Small intestine (tissue), 7 donors: ENCODE measurements at regions not wholly inside any gene's neighbourhood (a gene's known extent, or its start where the extent isn't known, plus 50 kb on each side); places are given as distances from the start of the nearest gene placed in this dataset.
"Not testable (repeated sequence)": the region's sequence is repeated elsewhere in the genome, so short reads cannot be mapped to it uniquely, and the experiment has no call there.

Experiments used
- DNase-seq, 2 donors: peaks; one replicate each; pipeline versions ENCODE4 v3.0.0 to v3.0.0-alpha.2; 2013
- FAIRE-seq: peaks from 2 replicates; lab custom pipeline; 2012; peaks lifted over from hg19 to GRCh38; lab: Jason Lieb, UNC
- H3K27ac ChIP-seq, 3 donors: one replicate each; pipeline ENCODE4 v1.5.1; 2013; ENCODE audit warnings: low read length in 2 of 3, mild to moderate bottlenecking in 2 of 3, control low read depth in 1 of 3, inconsistent platforms in 1 of 3, low read depth in 1 of 3, moderate library complexity in 1 of 3
- H3K27me3 ChIP-seq, 3 donors: one replicate each; pipeline ENCODE4 v1.6.1; 2013; ENCODE audit warnings: low read length in 3 of 3, inconsistent platforms in 1 of 3; ENCODE audit not compliant: control insufficient read depth in 3 of 3, insufficient read depth in 3 of 3
- H3K36me3 ChIP-seq, 3 donors: one replicate each; pipeline ENCODE4 v1.6.1; 2013; ENCODE audit warnings: low read length in 3 of 3, inconsistent platforms in 1 of 3, low read depth in 1 of 3, mild to moderate bottlenecking in 1 of 3, moderate library complexity in 1 of 3; ENCODE audit not compliant: control insufficient read depth in 3 of 3, insufficient read depth in 2 of 3
- H3K4me1 ChIP-seq, 3 donors: one replicate each; pipeline ENCODE4 v1.6.1; 2013; ENCODE audit warnings: low read length in 2 of 3, inconsistent platforms in 1 of 3, low read depth in 1 of 3, mild to moderate bottlenecking in 1 of 3, moderate library complexity in 1 of 3; ENCODE audit not compliant: control insufficient read depth in 3 of 3, insufficient read depth in 2 of 3
- H3K4me3 ChIP-seq, 3 donors: one replicate each; pipeline ENCODE4 v1.5.1; 2013; ENCODE audit warnings: low read length in 3 of 3, control low read depth in 1 of 3, inconsistent platforms in 1 of 3, low read depth in 1 of 3, mild to moderate bottlenecking in 1 of 3, moderate library complexity in 1 of 3
- H3K9me3 ChIP-seq, 2 donors: one replicate each; pipeline ENCODE4 v1.6.1; 2013; ENCODE audit warnings: low read depth in 1 of 2, low read length in 1 of 2; ENCODE audit not compliant: control insufficient read depth in 2 of 2, insufficient read depth in 1 of 2
- WGBS, 3 donors: extraction: QIAGEN DNeasy Blood & Tissue Kit; methylation state at CpG; one replicate each; pipeline ENCODE4 v1.1.7; 2013; 5-methylcytosine and 5-hydroxymethylcytosine counted together
- donor health status: healthy with polysubstance abuse.
- donor health status: control.
- donor health status: control.
- donor health status: Bipolar disorder and iron deficiency.
- donor health status: healthy.

DNA sequence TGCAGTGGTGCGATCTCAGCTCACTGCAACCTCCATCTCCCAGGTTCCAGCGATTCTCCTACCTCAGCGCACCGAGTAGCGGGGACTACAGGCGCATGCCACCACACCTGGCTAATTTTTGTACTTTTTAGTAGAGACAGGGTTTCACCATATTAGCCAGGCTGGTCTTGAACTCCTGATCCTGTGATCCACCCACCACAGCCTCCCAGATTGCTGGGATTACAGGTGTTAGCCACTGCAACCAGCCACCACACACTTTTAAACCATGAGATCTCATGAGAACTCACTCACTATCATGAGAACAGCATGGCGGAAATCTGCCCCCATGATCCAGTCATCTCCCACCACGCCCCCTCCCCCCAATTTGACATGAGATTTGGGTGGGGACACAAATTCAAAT lies 636.9 kb downstream of the MCTP2 start:
- not testable (repeated sequence) for H3K9me3 ChIP-seq, H3K27me3 ChIP-seq, DNase-seq, H3K27ac ChIP-seq, H3K4me1 ChIP-seq, H3K4me3 ChIP-seq, H3K36me3 ChIP-seq, FAIRE-seq
- 83 to 86% (median 84%) methylated on average over 8 of the region's 8 CpGs for WGBS, 3 donors

DNA sequence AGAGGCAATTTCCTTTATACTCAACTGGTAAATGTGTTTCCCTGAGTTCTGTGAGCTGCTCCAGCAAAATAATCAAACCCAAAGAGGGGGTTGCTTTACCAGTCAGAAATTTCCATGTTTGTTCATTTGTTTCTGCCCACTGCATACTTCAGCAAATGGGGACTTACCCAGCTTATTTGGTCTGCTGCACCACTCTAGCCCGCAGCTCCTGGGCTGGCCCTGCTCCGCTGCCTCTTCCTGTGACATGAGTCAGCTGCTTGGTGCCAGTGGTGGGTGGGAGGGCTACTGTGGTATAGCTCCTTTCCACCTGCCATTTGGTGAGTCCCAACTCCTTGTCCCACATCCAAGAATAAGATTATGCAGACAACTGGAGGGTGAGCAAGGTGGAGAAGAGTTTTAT lies 644.2 kb downstream of the MCTP2 start:
- FAIRE-seq, result no peak
- Histone ChIP-seq H3K27ac (no peak overlapping the region), H3K4me3 (no peak overlapping the region), H3K27me3 (no peaks in the 10 kb centered on the region), H3K4me1 (no peaks in the 10 kb centered on the region), H3K36me3 (no peaks in the 10 kb centered on the region), H3K9me3 (peaks cover 0 to 10% of the 10 kb centered on the region in 2 donors)
- WGBS, 3 donors, result 85 to 92% (median 88%) methylated on average over 2 of the region's 2 CpGs
- no peak for DNase-seq

DNA sequence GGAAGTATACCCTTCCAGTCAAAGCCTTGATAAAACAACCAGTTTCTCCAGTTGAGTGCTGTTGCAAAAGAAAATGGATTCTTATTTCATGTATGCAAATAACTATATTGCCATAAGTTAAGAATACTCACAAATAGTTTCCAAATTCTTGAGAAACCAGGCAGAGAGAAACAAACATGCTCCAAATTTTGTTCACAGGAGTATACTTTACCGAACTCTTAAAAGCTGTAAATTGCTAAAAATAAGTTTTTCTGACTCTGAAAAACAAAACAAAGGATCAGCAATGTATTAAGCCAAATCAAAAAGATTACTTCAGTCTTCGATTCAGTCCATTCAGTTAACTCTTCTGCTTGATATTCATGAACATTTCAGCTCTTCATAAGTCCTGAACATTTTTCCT lies 646.5 kb downstream of the MCTP2 start:
- no peak overlapping the region for H3K27ac ChIP-seq
- H3K27me3 ChIP-seq, result no peaks in the 10 kb centered on the region
- DNase-seq, result no peak
- no peaks in the 10 kb centered on the region for H3K36me3 ChIP-seq
- H3K4me3 ChIP-seq, result no peak overlapping the region
- 63 to 86% (median 81%) methylated on average over 2 of the region's 2 CpGs for WGBS, 3 donors
- H3K9me3 ChIP-seq, result peaks cover 0 to 18% of the 10 kb centered on the region in 2 donors
- FAIRE-seq, result no peak
- H3K4me1 ChIP-seq, result no peaks in the 10 kb centered on the region

DNA sequence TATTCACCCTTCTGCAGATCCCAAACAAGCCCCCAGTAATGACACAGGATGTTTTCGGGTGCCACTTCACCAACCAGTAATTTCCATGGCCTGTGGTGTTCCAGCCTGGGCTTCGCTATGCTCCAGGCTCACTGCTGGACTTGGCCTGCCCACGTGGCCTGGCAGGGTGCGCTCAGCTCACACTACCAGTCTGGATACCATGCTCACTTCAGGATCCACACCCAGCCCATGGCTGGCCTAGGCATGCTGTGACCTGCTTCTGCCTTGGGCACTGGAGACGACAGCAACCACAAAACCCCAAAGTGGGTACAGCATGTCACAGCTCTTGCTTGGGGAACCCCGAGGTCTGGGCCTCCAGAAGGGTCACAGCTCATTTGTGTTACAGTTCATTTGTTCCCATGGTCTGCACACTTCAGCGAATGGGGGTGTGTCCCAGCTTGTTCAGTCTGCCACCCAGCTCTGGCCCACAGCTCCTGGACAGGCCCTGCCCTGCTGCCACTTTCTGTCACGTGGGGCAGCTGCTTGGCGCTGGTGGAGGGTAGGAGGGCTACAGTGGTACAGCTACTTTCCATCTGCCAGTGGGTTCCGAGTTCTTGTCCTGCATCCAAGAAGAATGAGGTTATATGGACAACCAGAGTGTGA lies 650.8 kb downstream of the MCTP2 start:
- H3K4me3 ChIP-seq, result no peak overlapping the region
- FAIRE-seq (no peak), DNase-seq (no peak)
- H3K36me3 ChIP-seq, result no peaks in the 10 kb centered on the region
- no peaks in the 10 kb centered on the region for H3K27me3 ChIP-seq
- 79 to 89% (median 80%) methylated on average over 10 of the region's 10 CpGs for WGBS, 3 donors
- no peak overlapping the region for H3K27ac ChIP-seq
- H3K9me3 ChIP-seq, result peaks cover 0 to 9% of the 10 kb centered on the region in 2 donors
- H3K4me1 ChIP-seq, result no peaks in the 10 kb centered on the region

DNA sequence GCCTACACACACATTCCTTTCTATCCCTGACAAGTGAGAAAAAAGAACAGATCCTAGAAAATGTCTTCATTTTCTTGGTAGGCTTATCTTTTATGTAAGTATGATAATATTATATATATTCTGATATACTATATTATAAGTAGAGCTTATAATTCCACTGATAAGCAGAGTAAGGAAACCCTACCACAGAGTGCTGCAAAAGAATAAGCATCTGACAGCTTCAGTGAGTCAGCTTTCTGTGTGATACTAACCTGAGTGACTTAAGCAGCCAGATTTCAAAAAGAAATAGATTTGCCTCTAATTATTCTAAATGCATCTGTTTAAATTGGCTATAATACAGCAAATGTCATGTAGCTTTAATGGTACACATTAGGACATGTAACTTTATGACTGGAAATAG lies 656.0 kb downstream of the MCTP2 start:
- FAIRE-seq, result no peak

DNA sequence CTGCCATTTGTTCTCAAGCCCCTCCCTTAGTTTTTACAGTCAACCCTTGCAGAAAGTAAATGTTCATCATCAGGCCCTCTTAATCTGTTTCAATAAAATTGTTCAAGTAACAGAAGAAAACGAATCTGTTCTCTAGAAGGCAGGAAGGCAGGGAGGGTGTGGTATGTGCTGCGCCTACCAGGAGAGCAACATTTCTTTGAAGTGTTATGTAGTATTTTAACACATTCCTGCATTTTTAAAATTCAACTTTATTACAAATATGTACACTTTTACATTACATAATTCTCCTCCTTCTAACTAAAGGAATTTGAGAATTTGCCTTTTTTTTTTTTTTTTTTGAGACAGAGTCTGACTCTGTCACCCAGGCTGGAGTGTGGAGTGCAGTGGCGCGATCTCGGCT lies 657.8 kb downstream of the MCTP2 start:
- no peaks in the 10 kb centered on the region for H3K4me1 ChIP-seq
- no peak overlapping the region for H3K4me3 ChIP-seq
- 89 to 92% (median 91%) methylated on average over 5 of the region's 5 CpGs for WGBS, 3 donors
- FAIRE-seq (no peak), DNase-seq (no peak)
- no peaks in the 10 kb centered on the region for H3K36me3 ChIP-seq
- H3K9me3 ChIP-seq, result peaks cover 0 to 1% of the 10 kb centered on the region in 2 donors
- H3K27ac ChIP-seq, result no peak overlapping the region
- no peaks in the 10 kb centered on the region for H3K27me3 ChIP-seq

More for the DNA sequence above, 656.0 kb downstream of the MCTP2 start:
- Histone ChIP-seq H3K9me3 (peaks cover 1 to 2% of the 10 kb centered on the region in 2 donors), H3K4me1 (no peaks in the 10 kb centered on the region), H3K27me3 (no peaks in the 10 kb centered on the region), H3K27ac (no peak overlapping the region), H3K36me3 (no peaks in the 10 kb centered on the region), H3K4me3 (no peak overlapping the region)
- no peak for DNase-seq

DNA sequence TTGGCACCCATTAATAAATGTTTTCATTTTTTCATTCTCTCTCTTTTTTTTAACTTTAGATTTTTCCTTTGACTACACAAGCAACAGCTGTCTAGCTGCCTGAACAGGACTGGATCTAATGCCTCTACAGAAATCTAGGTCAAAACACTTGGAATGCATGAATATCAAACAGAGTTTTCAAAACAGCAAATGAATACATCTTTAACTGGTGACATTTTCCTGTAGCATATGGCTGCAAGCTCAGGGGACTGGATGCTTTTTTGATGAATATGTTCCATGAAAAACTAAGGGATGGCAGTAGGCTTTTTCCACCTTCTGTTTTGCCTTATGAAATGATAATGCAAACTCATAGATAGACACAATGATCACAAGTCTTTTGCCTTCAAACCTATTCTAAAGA lies 661.7 kb downstream of the MCTP2 start:
- FAIRE-seq (no peak), DNase-seq (no peak)
- H3K4me1 ChIP-seq, result no peaks in the 10 kb centered on the region
- peaks cover 0 to 1% of the 10 kb centered on the region in 2 donors for H3K9me3 ChIP-seq
- H3K4me3 ChIP-seq, result no peak overlapping the region
- H3K36me3 ChIP-seq, result no peaks in the 10 kb centered on the region
- H3K27me3 ChIP-seq, result no peaks in the 10 kb centered on the region
- H3K27ac ChIP-seq, result no peak overlapping the region

DNA sequence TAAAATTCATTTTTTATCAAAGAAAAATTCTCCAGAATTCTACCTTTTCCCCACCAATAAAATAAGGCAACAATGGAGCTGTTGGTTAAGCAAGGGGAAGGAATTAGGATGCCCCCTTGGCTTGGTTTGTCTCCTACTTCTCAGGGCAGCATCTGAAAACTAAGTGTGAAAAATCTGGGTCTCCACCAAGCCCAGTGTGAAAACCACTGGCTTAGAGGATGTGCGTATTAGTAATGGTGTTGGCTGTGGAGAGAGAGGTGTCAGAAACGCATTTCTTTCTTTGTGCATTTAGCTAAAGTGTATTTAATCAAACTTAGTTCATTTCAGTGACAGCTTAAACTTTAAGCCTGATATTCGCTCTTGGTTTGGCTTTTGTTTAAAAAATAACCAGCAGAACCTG lies 662.7 kb downstream of the MCTP2 start:
- Histone ChIP-seq H3K4me3 (no peak overlapping the region), H3K36me3 (no peaks in the 10 kb centered on the region), H3K27me3 (no peaks in the 10 kb centered on the region), H3K4me1 (no peaks in the 10 kb centered on the region), H3K27ac (no peak overlapping the region), H3K9me3 (peaks cover 0 to 1% of the 10 kb centered on the region in 2 donors)
- no peak for DNase-seq
- no peak for FAIRE-seq
- WGBS, 3 donors, result 64 to 81% (median 65%) methylated on average over 3 of the region's 3 CpGs

DNA sequence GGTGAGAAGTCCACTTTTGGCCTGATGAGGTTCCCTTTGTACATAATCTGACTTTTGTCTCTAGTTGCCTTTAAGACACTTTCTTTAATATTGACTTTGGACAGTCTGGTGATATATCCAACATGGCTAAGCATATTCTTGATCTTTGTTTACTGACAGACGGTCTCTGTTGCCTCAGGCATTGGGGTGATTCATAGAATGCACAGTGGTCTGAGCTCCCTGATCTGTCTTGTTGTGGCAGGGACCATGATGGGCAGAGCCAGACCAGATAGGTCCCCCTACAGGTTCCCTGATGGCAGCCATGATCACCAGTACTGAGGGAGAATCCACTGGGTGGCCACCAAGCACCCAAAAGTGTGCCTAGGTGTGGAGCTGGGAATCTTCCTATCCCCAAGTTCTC lies 678.1 kb downstream of the MCTP2 start:
- Histone ChIP-seq H3K4me3 (no peak overlapping the region), H3K36me3 (no peaks in the 10 kb centered on the region), H3K4me1 (no peaks in the 10 kb centered on the region), H3K9me3 (peaks cover 0 to 8% of the 10 kb centered on the region in 2 donors), H3K27me3 (no peaks in the 10 kb centered on the region), H3K27ac (no peak overlapping the region)
- WGBS, 3 donors, result 68 to 75% (median 70%) methylated on average over 1 of the region's 1 CpG
- no peak for FAIRE-seq
- DNase-seq, result no peak
